Suprapubic skin (tissue), 3 donors: ENCODE measurements at regions not wholly inside any gene's neighbourhood (a gene's known extent, or its start where the extent isn't known, plus 50 kb on each side); places are given as distances from the start of the nearest gene placed in this dataset.

Experiments used
- CTCF ChIP-seq, 2 donors: fragments of 200-600 bp in 1 of 2; fragments of 450-650 bp in 1 of 2; sonication (generic) in 1 of 2; IDR thresholded peaks; one replicate each; pipeline ENCODE4 v1.5.1; 2016 to 2019; ENCODE audit warnings: antibody characterized with exemption in 2 of 2, mild to moderate bottlenecking in 1 of 2, moderate library complexity in 1 of 2
- EP300 ChIP-seq: sonication (generic); formaldehyde crosslinking; IDR thresholded peaks from one replicate; pipeline ENCODE4 v1.6.1; 2017; ENCODE audit warnings: antibody characterized with exemption
- POLR2A ChIP-seq, 2 donors: fragments of 450-650 bp; IDR thresholded peaks; one replicate each; pipeline ENCODE4 v1.6.1; 2017; ENCODE audit warnings: antibody characterized with exemption in 2 of 2, mild to moderate bottlenecking in 2 of 2, moderate library complexity in 2 of 2

GRCh38 chr20:52497731-52498130, 306.2 kb upstream of the ZFP64 start:
- TF ChIP-seq CTCF (IDR thresholded peaks at IDR 0.05) (no peak), POLR2A (IDR thresholded peaks at IDR 0.05) (no peak), EP300 (no peak)
